HG03064 (cell line): ENCODE measurements at regions not wholly inside any gene's neighbourhood (a gene's known extent, or its start where the extent isn't known, plus 50 kb on each side); places are given as distances from the start of the nearest gene placed in this dataset.

Experiments
- ATAC-seq: cut with Tn5 transposase; IDR thresholded peaks from one replicate; pipeline ENCODE4 v1.9.1; 2021; ENCODE audit warnings: low read depth; ENCODE audit not compliant: unreplicated experiment

DNA sequence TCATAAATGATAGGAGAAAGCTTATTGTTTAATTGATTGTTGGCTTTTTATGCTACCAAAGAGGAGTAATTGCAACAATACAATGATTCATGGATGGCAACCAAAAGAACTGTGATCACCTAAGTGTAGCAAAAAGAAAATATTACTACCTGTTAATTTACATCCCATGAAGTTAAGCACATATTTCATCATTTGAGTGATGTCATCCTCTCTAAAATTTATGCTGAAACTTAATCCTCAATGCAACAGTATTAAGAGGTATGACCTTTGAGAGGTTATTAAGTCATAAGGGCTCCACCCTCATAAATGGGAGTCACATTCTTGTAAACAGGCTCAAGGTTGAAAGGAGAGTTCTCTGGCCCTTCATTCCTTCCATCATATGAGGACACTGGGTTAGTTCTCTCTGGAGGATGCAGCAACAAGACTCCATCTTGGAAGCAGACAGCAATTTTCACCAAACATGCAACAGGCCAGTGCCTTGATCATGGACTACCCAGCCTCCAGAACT lies 190.6 kb upstream of the GRIK2 start:
- ATAC-seq, result no peak

DNA sequence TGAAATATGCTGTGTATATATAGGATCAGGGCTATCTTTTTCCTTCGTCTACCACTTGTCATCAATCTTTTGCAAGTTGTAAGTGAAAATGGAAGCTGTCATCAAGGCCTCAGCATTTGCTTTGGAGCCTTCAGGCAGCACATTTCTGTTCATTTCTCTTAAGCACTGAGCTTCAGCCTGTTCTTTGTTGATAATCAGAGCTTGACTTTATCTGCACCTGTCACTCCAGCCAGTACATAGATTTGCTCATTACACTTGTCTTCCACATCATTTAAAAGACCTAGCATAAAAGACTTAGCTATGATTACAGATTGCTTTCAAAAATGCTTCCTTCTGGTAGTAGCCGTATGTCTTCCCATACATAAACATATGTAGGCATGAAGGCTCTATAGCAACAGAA lies 189.8 kb upstream of the GRIK2 start:
- no peak for ATAC-seq

DNA sequence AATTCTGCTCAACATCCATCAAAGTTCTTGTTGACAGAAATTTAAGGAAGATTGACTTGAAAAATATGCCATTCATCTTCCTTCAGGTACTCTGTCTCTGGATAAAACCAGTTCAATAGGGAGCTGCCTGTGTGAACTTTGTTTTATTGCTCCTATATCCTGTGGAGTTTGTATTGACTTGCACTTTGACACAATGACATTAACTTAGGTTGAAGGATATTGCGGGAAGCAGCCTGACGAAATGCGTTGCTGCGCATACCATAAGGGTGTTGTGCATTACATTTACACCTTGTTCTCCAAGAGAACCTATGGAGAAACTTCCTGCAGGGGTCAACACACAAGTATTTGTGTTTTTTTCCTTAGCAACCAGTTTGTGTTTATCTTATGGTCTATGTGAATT lies 185.4 kb upstream of the GRIK2 start:
- ATAC-seq, result no peak

DNA sequence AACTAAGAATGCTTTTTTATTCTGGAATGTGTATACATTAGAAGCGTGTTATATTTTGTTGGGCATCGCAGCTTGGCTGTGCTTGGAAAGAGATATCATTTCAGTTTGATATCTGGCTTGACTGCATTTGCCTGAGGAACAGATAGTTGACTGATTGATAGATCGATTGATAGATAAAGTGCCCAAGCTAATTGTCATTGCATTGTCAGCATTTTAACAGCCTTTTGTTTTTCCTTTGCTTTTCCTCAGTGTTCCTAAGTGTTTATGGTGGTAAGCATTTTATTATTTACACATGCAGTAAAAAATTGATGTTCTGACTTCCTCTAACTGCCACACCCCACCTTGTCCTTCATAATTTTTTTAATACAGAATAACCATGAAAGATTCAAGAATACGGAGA lies 180.9 kb upstream of the GRIK2 start:
- ATAC-seq, result no peak

DNA sequence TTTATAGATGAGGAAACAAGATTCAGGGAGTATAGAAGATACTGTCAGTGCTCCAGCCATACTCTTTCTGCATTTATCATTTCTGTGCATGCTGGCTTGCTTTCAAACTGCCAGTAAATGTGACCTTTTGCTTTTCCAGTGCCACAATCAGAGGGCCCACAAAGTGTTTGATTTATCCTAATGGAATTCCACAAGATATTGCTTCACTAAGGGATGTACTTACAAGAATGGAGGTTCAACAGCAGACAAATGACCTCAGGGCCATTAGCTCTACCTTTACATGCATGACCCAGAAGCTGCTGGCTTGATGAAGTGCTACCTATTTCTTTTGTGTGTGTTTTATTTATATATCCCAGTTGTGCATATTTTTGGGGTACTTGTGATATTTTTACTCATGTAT lies 171.5 kb upstream of the GRIK2 start:
- ATAC-seq, result no peak

DNA sequence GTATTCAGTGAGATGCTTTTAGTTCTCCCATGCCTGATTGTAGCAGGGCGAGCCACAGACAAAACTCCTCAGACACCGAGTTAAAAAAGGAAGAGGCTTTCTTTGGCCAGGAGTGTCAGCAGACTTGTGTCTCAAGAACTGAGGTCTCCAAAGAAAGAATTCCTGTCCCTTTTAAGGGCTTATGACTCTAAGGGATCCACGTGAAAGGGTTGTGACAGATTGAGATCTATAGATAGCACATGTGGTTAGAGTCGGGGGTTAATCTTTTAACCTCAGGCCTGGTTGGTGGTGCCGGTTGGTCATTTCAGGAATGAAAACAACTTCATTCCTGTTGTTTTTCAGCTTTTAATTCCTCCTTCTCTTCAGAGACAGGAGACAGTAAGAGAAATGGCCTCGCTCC lies 168.8 kb upstream of the GRIK2 start:
- ATAC-seq, result no peak

DNA sequence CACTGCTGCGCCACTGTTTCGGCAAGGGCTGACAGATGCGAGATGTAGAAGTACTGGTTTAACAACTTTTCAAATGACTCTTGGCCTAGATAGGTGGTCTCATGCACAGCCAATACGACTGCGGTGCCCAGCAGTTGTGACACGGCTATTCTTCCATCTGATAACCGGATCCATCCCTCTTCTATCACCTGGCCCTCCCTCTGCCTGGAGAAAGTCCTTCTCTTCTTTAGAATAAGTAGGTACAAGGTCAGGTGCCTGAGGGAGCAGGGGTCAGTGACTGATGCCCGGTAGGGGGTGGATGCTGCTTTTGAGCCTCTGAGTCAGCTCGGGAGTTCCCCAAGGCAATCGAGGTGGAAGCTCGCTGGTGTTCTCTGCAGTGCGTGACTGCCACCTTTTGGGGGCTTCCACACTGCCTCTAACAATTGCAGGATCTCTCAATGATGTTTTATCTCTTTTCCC lies 166.8 kb upstream of the GRIK2 start:
- no peak for ATAC-seq

DNA sequence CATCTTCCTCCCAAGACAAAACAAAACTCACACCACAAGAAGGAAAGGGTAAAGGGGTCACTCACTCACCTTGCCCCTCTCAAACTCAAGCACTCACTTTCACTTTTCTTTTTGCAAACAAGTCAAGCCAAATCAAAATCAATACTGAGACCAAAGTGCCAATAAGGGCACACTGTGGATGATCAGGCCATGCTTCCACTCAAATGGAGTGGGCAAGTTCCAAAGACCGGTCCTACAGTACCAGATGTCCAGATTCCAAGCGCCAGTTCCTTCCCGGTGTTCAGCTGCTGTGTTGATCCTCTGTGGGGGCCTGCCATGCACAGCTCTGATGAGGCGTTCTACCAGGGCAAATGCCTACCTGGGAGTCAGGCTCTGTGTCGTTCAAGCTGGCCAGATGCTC lies 162.6 kb upstream of the GRIK2 start:
- no peak for ATAC-seq

DNA sequence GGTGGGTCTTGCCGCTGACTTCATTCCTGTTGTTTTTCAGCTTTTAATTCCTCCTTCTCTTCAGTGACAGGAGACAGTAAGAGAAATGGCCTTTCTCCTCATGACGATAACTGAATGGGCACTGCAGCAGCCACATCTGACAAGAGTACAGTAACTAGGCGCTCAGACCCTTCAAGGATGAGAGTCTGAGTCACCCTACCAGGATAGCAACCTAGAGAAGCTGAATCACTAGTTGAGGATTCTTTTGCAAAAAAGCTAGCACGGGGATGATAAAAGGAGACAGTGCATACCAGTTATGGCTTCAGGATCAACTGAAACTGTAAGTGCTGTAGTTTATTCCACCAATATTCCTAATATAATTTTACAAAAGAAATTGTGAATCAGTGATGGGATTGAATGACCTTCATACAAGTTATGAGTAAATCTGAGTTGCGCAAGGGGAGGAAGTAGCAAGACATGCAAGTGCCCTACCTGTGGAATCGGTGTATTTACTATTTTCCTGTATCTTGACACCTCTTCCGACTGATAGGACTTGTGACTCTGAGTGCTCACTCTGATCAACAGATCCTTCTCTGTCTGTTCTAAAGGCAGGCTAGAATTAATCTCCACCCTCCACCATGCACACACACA lies 161.8 kb upstream of the GRIK2 start:
- ATAC-seq, result no peak

DNA sequence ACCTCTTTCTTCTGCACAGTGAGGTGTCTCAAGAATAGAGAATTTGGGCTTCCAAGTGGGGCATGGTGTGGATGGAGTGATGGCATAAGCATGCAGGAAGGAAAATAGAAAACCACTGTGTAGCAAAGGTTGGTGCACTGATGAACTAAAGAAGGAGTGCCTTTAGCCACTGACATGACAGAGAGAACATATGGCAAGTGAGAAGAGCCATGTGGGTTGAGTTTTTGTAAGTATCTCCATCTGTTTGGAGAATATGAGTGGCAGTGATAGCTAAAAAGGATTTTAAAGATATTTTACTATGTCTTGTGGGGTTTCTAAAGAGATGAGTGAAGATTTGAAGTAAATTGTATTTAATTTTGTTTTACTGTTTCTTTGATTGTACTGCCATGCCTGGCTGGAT lies 160.5 kb upstream of the GRIK2 start:
- no peak for ATAC-seq

DNA sequence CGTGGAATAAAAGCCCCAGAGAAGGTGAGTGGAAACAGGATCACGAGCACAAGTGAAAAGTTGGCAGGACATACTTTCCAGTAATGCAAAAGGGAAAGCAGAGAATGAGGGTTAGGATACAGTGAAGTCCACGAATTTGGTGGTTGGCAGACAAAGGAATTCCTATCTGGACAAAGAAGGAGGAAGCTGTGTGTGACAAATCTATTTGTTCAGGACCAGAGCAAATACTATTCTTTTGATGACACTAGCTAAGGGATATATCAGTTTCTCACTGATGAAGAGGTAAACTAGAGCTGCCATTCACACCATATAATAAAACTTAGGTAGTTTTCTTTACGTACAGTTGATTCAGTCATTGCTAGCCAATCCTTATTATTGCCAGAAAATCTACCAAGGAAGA lies 156.8 kb upstream of the GRIK2 start:
- ATAC-seq, result no peak

DNA sequence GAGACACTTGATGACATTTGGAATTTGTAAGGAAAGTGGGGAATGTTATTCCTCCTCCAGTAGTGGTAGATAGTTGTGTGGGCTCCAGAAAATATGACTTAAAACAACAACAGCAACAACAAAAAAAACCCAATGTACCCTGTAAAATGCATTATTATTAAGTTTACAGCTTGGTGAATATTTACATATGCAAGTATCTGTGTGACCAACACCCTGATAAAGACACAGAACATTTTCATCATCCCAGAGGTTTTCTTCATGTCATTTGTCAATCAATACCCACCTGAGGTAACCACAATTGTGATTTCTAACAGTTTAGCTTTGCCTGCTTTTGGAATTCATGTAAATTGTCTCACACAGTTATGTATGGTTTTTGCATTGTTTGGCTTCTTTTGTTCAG lies 152.1 kb upstream of the GRIK2 start:
- ATAC-seq, result no peak

DNA sequence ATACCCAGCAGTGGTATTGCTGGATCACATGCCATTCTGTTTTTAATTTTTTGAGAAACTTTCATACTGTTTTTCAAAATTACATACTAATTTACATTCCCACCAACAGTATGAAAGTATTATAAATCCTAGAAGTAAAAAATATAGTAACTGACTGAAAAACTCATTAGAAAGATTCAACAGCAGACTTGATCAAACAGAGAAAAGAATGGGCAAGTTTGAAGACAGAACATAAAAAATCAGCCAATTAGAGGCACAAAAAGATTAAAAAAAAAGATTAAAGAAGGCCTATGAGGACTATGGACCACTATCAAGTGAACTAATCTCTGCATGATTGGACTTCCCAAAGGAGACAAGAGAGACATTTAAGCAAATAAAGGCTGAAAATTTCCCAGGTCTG lies 144.0 kb upstream of the GRIK2 start:
- no peak for ATAC-seq

DNA sequence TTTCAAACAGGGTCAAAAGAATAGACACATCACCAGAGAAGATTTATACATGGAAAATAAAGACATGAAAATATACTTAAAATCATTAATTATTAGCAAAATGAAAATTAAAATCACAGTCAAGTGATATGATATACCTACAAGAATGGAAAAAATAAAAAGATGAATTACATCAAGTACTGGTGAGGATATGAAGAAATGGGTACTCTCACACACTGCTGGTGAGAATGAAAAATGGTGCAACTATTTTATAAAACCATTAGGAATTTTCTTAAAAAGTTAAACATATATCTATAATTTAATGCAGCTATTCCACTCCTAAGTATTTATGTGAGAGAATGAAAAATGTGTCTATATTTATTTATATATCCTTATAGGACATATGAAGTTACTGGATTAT lies 136.3 kb upstream of the GRIK2 start:
- ATAC-seq, result no peak

DNA sequence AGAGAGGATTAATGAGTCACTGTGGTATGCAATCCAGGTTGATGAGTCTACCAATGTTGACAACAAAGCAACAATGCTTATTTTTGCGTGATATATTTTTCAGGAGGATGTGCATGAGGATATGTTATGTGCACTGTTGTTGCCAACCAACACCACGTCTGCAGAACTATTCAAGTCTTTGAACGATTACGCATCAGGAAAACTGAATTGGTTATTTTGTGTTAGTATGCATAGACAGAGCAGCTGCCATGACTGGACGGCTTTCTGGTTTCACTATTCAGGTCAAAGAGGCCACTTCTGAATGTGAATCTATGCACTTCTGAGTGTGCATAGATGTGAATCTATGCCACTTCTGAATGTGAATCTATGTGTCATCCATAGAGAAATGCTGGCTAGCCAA lies 134.0 kb upstream of the GRIK2 start:
- ATAC-seq, result no peak

DNA sequence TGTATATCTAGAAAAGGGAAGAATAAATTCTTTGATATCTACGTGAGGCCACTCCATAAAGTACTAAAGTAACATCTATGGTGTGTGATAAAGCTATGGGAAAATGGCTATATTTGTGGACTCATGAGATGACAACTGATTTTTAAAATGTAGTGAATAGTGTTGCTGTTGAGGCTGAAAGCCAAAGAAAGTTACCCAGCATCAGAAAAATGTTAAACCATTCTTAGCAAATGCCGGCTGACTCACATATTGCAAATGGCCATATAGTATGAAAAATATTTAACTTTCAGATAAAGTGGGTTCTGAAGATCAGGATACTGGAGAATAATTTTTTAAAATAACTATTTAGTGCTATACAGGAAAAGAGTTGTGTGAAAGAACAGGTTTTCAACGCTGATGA lies 129.9 kb upstream of the GRIK2 start:
- no peak for ATAC-seq

DNA sequence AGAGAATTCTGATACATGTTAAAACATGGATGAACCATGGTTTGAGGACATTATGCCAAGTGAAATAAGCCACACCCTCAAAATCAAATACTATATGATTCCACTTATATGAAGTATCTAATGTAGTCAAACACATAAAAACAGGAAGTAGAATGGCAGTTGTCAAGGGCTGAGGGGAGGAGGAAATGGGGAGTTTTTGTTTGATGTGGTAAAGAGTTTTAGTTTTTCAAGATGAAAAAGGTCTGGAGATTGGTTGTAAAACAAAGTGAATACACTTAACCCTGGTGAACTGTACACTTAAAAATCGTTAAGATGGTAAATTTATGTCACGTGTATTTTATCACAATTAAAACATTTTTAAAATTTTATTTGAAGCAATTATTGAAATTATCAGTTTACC lies 127.4 kb upstream of the GRIK2 start:
- no peak for ATAC-seq

DNA sequence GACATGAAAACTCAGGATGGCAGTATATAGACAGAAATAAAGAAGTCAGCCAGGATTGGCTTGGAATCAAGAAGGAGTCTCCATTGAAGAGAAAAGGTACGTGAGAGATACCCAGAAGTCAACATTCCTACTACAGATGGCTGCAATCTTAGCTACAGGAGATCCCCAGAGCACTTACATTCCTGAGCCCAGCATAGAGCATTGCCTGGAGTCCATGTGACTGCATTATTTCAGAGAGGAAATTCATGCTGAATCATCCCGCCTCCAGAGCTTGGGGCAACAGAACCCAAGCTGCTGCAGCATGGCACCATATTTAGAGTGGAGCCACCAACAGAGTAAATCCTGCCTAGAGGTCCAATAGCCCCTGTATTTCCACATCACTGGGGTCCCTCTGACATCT lies 125.0 kb upstream of the GRIK2 start:
- ATAC-seq, result no peak

DNA sequence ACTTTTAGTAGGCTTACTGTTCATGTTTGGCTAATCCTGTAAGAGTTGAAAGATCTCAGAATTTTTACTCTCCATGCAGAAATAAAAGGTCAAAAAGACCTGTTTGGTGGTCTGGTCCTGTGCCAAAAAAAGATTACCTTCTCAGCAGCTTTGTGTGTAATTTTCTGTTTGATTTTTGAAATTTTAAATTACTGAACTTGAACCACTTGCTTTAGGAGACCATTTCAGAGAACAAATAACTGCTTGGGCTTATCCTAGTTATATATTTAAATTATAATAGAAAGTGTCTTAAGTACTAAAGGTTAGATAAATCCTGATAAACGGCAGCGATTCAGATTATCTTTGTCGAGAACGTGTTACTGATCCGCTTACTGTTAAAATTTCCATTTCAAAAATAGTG lies 118.3 kb upstream of the GRIK2 start:
- ATAC-seq, result no peak

DNA sequence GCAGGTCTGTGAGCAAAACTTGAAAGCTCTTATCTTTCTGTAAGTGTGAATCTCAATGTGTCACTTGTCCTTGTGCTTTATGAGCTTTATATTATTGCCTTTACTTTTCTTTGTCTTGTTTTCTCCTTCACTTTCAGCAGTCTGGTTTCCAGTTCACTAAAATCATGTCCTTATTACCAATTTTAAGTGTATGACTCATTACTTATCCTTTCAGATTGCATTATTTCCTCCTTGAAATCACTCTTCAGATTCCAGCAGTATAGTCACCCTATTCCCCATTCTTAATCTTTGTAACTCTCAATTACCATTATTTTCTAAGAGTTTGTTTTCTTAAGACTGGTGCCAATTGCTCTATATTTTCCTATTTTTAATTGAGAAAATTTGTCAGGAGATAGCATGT lies 117.4 kb upstream of the GRIK2 start:
- no peak for ATAC-seq

DNA sequence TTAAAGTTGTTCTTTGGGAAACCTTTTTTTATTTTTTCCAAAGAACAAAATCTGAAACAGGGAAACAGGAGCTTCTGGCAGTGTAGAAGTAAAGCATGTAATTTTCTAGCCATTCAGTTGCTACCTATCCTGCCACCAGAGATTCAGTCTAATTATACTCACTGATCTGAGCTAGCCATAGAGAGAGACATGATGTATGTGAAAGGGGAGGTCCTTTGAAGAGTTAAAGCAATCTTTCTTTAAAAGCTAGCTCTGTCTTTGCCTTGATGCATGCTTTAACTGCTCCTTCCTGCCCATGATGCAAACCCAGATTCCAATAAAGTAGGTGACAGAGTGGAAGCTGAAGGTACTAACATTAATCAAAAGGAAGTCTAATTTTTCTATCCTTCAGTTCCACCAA lies 114.1 kb upstream of the GRIK2 start:
- no peak for ATAC-seq

DNA sequence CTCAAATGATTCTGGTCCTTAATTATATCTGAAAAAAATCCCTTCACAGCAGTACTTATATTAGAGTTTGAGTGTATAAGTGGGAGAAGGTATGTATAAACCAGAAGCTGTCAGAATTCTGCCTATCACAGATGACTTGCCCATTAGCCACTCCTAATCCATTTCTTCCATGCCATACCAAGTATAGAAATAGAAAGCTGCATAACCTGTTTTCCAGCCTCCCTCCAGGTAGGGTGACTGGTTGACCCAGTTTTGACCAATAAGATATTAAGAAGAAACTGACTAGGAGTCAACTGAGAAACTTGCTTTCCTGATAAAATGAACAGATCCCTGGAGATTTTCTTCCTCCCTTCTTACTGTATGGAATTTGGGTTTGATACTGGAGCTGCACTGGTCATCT lies 112.2 kb upstream of the GRIK2 start:
- no peak for ATAC-seq

DNA sequence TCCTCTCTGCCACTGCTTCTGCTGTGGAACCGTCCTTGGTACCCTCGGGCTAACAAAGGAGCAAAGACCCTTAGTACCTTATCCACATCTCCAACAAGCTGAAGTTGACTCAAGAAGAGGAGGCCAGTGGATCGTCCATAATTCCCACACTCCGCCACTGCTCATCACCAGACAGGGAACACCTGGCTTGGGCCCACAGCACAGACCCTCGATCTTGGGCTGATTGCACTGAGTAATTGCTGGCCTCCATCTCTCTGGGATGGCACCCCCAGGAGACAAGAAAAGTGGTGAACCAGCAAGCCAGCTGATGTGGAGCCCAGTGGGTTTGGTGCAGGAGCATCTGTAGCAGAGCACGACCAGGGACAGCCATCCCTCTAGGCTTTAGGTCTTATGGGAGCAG lies 109.4 kb upstream of the GRIK2 start:
- no peak for ATAC-seq
